ENCODE measurements at regions not wholly inside any gene's neighbourhood (a gene's known extent, or its start where the extent isn't known, plus 50 kb on each side); places are given as distances from the start of the nearest gene placed in this dataset.

DNA sequence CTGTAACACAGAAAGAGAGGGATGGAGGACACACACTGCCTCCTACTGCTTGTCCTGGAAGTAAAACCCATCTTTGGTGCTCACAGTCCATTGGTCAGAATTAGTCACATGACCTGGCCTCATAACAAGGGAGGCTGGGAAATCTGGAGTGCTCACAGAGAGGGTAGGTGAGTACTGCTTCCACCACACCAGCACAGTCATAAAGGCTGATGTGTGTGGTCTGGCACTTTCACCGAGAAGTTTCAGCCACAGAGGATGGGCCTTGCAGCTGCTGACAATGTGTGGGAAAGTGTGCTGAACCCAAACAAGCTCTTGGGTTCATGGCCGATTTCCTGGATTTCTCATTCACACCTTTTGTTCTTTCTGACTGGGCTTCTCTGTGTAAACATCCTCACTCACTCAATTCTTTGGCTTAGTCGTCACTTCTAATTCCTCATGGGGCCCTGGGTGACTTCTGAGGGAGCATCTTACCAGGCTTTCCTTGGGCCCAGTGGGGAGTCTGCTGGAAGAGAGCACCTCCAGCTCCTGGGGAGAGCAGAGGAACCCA, 100.7 kb downstream of the ASB7 start:
- TF ChIP-seq, protein P1, sequence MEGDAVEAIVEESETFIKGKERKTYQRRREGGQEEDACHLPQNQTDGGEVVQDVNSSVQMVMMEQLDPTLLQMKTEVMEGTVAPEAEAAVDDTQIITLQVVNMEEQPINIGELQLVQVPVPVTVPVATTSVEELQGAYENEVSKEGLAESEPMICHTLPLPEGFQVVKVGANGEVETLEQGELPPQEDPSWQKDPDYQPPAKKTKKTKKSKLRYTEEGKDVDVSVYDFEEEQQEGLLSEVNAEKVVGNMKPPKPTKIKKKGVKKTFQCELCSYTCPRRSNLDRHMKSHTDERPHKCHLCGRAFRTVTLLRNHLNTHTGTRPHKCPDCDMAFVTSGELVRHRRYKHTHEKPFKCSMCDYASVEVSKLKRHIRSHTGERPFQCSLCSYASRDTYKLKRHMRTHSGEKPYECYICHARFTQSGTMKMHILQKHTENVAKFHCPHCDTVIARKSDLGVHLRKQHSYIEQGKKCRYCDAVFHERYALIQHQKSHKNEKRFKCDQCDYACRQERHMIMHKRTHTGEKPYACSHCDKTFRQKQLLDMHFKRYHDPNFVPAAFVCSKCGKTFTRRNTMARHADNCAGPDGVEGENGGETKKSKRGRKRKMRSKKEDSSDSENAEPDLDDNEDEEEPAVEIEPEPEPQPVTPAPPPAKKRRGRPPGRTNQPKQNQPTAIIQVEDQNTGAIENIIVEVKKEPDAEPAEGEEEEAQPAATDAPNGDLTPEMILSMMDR (conservative IDR thresholded peaks at IDR 0.05; ENCODE audit: low read depth, low read length) = no peak
- DNase-seq (ENCODE audit: low read depth) = no peak
- no peak overlapping the region for H3K4me3 ChIP-seq (ENCODE audit: low read length)

- TF ChIP-seq, protein P1 (conservative IDR thresholded peaks at IDR 0.05; ENCODE audit: low read depth, low read length) = no peak
- no peak for DNase-seq (ENCODE audit: low read depth)
- no peak overlapping the region for H3K4me3 ChIP-seq (ENCODE audit: low read length)
Observed at GRCh38 chr15:100703671-100704070, 101.3 kb downstream of the ASB7 start.

DNA sequence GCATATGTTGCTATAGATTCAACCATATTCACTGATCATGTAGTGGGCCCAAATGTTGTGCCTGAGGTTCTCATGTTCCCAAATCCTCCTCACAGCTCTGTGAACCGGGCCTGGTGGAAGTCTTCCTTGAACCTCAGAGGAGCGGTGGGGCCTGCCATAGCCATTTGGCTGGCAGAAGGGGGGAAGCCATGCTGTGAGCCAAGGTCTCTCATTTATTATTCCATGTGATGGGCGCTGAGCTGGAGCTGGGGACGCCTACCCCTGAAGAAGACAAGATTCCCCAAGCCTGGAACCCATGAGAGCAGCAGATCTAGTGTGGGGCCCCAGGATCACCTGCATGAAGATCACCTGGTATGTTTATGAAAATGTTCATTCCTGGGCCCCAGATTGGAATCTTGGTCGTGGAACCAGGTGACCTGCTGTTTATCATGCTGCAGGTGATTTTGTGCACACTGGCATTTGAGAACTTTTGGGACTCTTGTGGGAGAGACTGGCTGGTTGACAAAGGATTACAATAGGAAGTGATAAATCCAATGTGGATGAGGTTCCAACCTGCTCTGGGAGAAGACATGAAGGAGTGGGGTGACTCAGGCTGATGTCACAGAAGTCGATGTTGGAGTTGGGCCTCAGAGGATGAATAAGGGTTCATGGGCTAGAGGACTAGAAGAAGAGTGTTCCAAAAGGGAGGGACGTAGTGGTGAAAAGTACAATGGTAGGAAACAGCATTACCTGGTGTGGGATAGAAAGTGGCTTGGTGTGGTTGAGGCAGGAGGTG, 102.1 kb downstream of the ASB7 start:
- TF ChIP-seq, protein P1 (conservative IDR thresholded peaks at IDR 0.05; ENCODE audit: low read depth, low read length) = no peak
- no peak overlapping the region for H3K4me3 ChIP-seq (ENCODE audit: low read length)
- no peak for DNase-seq (ENCODE audit: low read depth)

DNA sequence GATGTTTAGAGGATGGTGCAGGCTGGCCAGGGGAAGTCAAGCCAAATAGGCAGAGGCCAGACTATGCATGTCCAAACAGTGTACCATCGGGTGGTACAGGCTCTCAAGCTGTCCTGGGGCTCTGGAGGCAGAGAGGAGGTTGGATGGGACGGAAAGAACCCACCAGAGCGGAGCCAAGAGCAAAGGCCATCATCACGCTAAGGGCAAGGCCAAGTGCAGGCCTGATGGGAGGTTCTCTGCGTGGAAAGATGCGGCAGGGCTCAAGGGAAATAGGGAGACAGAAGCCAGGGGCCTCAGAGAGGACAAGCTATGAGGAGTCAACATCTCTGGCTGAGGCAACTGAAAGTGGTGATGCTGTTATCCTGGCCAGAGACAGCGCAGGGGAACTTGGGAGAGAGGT, 102.7 kb downstream of the ASB7 start:
- no peak overlapping the region for H3K4me3 ChIP-seq (ENCODE audit: low read length)
- TF ChIP-seq, protein P1 (conservative IDR thresholded peaks at IDR 0.05; ENCODE audit: low read depth, low read length) = no peak
- no peak for DNase-seq (ENCODE audit: low read depth)

- DNase-seq (ENCODE audit: low read depth) = no peak
- TF ChIP-seq, protein P1 (conservative IDR thresholded peaks at IDR 0.05; ENCODE audit: low read depth, low read length) = no peak
- H3K4me3 ChIP-seq (ENCODE audit: low read length) = no peak overlapping the region
Observed at GRCh38 chr15:100705841-100706240, 103.5 kb downstream of the ASB7 start.

DNA sequence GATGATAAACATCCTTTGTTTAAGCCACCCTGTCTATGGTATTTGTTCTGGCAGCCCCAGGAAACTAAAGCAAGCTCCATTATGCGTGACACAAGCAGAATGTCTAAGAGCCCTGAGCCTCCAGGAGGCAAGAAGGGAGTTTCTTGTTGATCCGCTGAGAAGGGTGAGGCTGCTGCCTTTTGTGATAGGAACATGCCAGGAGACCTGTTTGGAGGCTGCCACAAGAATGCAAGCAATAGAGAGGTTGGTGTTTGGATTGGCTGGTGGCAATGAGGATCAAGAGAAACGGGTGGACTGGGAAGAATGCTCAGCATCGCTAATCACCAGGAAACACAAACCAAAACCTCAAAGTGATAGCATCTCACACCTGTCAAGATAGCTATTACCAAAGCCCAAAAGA, 104.8 kb downstream of the ASB7 start:
- TF ChIP-seq, protein P1 (conservative IDR thresholded peaks at IDR 0.05; ENCODE audit: low read depth, low read length) = no peak
- no peak overlapping the region for H3K4me3 ChIP-seq (ENCODE audit: low read length)
- DNase-seq (ENCODE audit: low read depth) = no peak

- no peak for DNase-seq (ENCODE audit: low read depth)
- TF ChIP-seq, protein P1 (conservative IDR thresholded peaks at IDR 0.05; ENCODE audit: low read depth, low read length) = no peak
- H3K4me3 ChIP-seq (ENCODE audit: low read length) = no peak overlapping the region
Observed at GRCh38 chr15:100708916-100709315, 106.5 kb downstream of the ASB7 start.
